ENCODE measurements at regions not wholly inside any gene's neighbourhood (a gene's known extent, or its start where the extent isn't known, plus 50 kb on each side); places are given as distances from the start of the nearest gene placed in this dataset.

GRCh38 chr5:174799121-174799520 is 74.7 kb downstream of the MSX2 start:
- no peaks in the 10 kb centered on the region for H3K36me3 ChIP-seq (replicated peaks in 1 of 2; ENCODE audit: control insufficient read depth in 1 of 2, insufficient read depth in 2 of 2, low read length in 1 of 2)
- DNase-seq = peak; percentile 14
- no peaks in the 10 kb centered on the region for H3K79me2 ChIP-seq (ENCODE audit: insufficient read depth)
- H3K27ac ChIP-seq (ENCODE audit: low read depth in 2 of 2, low read length in 1 of 2) = no peak overlapping the region
- H4K20me1 ChIP-seq (ENCODE audit: insufficient read depth) = no peaks in the 10 kb centered on the region
- H3K27me3 ChIP-seq (ENCODE audit: insufficient read depth) = no peaks in the 10 kb centered on the region; the same call in none of the 2 replicates
- H3K9ac ChIP-seq = no peak overlapping the region
- H3K4me1 ChIP-seq (ENCODE audit: control insufficient read depth in 1 of 2, insufficient read depth in 2 of 2, low read depth in 1 of 2, low read length in 1 of 2) = peaks cover 0 to 11% of the 10 kb centered on the region in 2 experiments; a peak in 1 of 4 replicates
- 0 out of 2 replicates have a peak overlapping the region, but pooled peaks have one; percentile 19 for H3K4me2 ChIP-seq
- H2AFZ ChIP-seq (ENCODE audit: low read depth) = no peak overlapping the region
- TF ChIP-seq MAX (IDR thresholded peaks at IDR 0.05; ENCODE audit: low read depth) = no peak
- no peak for TF ChIP-seq RCOR1 (IDR thresholded peaks at IDR 0.05; ENCODE audit: low read length)
- TF ChIP-seq TAF1 (IDR thresholded peaks at IDR 0.05; ENCODE audit: borderline replicate concordance, low read depth, low read length) = no peak
- TF ChIP-seq RAD21 (IDR thresholded peaks at IDR 0.05; ENCODE audit: low read length) = no peak
- no peak for TF ChIP-seq TCF12 (IDR thresholded peaks at IDR 0.05)
- TF ChIP-seq IRF3 (IDR thresholded peaks at IDR 0.05; ENCODE audit: low read depth, low read length) = no peak
- TF ChIP-seq CHD2 (IDR thresholded peaks at IDR 0.05; ENCODE audit: low read length, partially characterized antibody) = no peak
- no peak for TF ChIP-seq RFX5 (IDR thresholded peaks at IDR 0.05; ENCODE audit: low read length)
- no peak for TF ChIP-seq ZBTB33 (IDR thresholded peaks at IDR 0.05; ENCODE audit: borderline replicate concordance, low read depth)
- no peak for TF ChIP-seq PBX3 (IDR thresholded peaks at IDR 0.05)
- TF ChIP-seq REST (IDR thresholded peaks at IDR 0.05; ENCODE audit: low read depth, low read length) = no peak
- TF ChIP-seq EP300 (IDR thresholded peaks at IDR 0.05; ENCODE audit: borderline replicate concordance in 1 of 2, low read depth in 1 of 2, low read length in 1 of 2) = no peak
- no peak for TF ChIP-seq GABPA (IDR thresholded peaks at IDR 0.05; ENCODE audit: low read depth)
- TF ChIP-seq GATA2 (CRISPR knock-in tag; IDR thresholded peaks at IDR 0.05) = no peak
- no peak for TF ChIP-seq CTCF (IDR thresholded peaks at IDR 0.05)
- TF ChIP-seq RXRA (IDR thresholded peaks at IDR 0.05; ENCODE audit: borderline replicate concordance, low read depth) = no peak
- H3F3A ChIP-seq (replicated peaks; ENCODE audit: insufficient read depth) = no peaks in the 10 kb centered on the region
- WGBS (ENCODE audit: low lambda C conversion rate) = 18% methylated on average over 8 of the region's 8 CpGs
- no peaks in the 10 kb centered on the region for H3K9me2 ChIP-seq
- H3K9me3 ChIP-seq = no peaks in the 10 kb centered on the region
- no peak overlapping the region for H3K4me3 ChIP-seq (ENCODE audit: low read depth in 2 of 2, low read length in 1 of 2)
- POLR2A ChIA-PET = no interaction called here
- CTCF ChIA-PET = interaction anchor here (1.0 kb wide), 2 partner anchors 18 to 380 kb away, joined by 3 read pairs; no protein-coding TSS in a partner anchor

Data from SK-N-SH (cell line).